IMR-90 (cell line): ENCODE measurements at regions not wholly inside any gene's neighbourhood (a gene's known extent, or its start where the extent isn't known, plus 50 kb on each side); places are given as distances from the start of the nearest gene placed in this dataset.

Experiments used
- ATAC-seq: fragments of 200-7000 bp; cut with Tn5 transposase; 2 replicates; pipeline ENCODE4 v1.9.1; 2020; ENCODE audit warnings: low read depth, mild to moderate bottlenecking, moderate library complexity
- BruUV-seq: library from RNA; stranded (reverse); fragments of 400-500 nt; replicated peaks from 2 replicates; lab custom pipeline; 2021; lab: Mats Ljungman, UMichigan
- CTCF ChIA-PET: fragments of 300-600 bp; formaldehyde crosslinking; extraction: SDS; loops from one replicate; lab custom pipeline; 2021; ENCODE audit warnings: antibody characterized with exemption; lab: Yijun Ruan, JAX
- POLR2A ChIA-PET: fragments of 300-600 bp; sonication (Branson Sonifier 250); formaldehyde crosslinking; loops from one replicate; lab custom pipeline; 2022; ENCODE audit warnings: antibody characterized with exemption; ENCODE audit not compliant: unreplicated experiment; lab: Charles Lee
- DNase-seq: peaks from one replicate; pipeline ENCODE4 v3.0.0; 2013
- H2AFZ ChIP-seq: replicated peaks from 2 replicates; pipeline ENCODE3; 2013; ENCODE audit warnings: low read length, mild to moderate bottlenecking; ENCODE audit not compliant: poor library complexity
- H2AK5ac ChIP-seq: 2 replicates; pipeline ENCODE4 v1.6.1; 2013; ENCODE audit warnings: low read depth, low read length, inconsistent platforms
- H2AK9ac ChIP-seq: replicated peaks from 2 replicates; pipeline ENCODE3; 2013; ENCODE audit warnings: mild to moderate bottlenecking, low read depth, low read length, moderate library complexity; ENCODE audit not compliant: poor library complexity
- H2BK120ac ChIP-seq: 2 replicates; pipeline ENCODE4 v1.6.1; 2013; ENCODE audit warnings: low read depth, low read length, inconsistent platforms
- H2BK15ac ChIP-seq: 3 replicates; pipeline ENCODE4 v1.6.1; 2013; ENCODE audit warnings: low read depth, low read length, inconsistent platforms
- H2BK20ac ChIP-seq: 2 replicates; pipeline ENCODE4 v1.6.1; 2013; ENCODE audit warnings: low read depth, mild to moderate bottlenecking, inconsistent platforms, low read length, moderate library complexity
- H2BK5ac ChIP-seq: 2 replicates; pipeline ENCODE4 v1.6.1; 2013; ENCODE audit warnings: mild to moderate bottlenecking, low read depth, low read length, inconsistent platforms; ENCODE audit not compliant: poor library complexity, severe bottlenecking
- H3K14ac ChIP-seq: replicated peaks from 2 replicates; pipeline ENCODE4 v1.6.1; 2013; ENCODE audit warnings: low read depth, low read length, inconsistent platforms
- H3K18ac ChIP-seq: 2 replicates; pipeline ENCODE4 v1.6.1; 2013; ENCODE audit warnings: low read depth, low read length, control low read depth
- H3K23ac ChIP-seq: 2 replicates; pipeline ENCODE4 v1.6.1; 2013; ENCODE audit warnings: low read depth, low read length, inconsistent platforms
- H3K27ac ChIP-seq: 2 replicates; pipeline ENCODE4 v1.5.1; 2013; ENCODE audit warnings: mild to moderate bottlenecking, control low read depth, low read length; ENCODE audit not compliant: insufficient read depth
- H3K27me3 ChIP-seq: 2 replicates; pipeline ENCODE4 v1.6.1; 2013; ENCODE audit warnings: low read length; ENCODE audit not compliant: control insufficient read depth, insufficient read depth
- H3K36me3 ChIP-seq: 2 replicates; pipeline ENCODE4 v1.6.1; 2013; ENCODE audit warnings: low read length, mixed read lengths; ENCODE audit not compliant: control insufficient read depth, insufficient read depth
- H3K4ac ChIP-seq: 2 replicates; pipeline ENCODE4 v1.6.1; 2013; ENCODE audit warnings: low read depth, low read length, inconsistent platforms
- H3K4me1 ChIP-seq: 2 replicates; pipeline ENCODE4 v1.6.1; 2013; ENCODE audit warnings: low read length, mixed read lengths; ENCODE audit not compliant: control insufficient read depth, insufficient read depth
- H3K4me2 ChIP-seq: 2 replicates; pipeline ENCODE4 v1.6.1; 2013; ENCODE audit warnings: low read depth, mild to moderate bottlenecking, control low read depth, low read length, moderate library complexity
- H3K4me3 ChIP-seq: 2 replicates; pipeline ENCODE4 v1.5.1; 2013; ENCODE audit warnings: low read depth, mild to moderate bottlenecking, control low read depth, low read length, moderate library complexity; ENCODE audit not compliant: insufficient read depth
- H3K56ac ChIP-seq: 2 replicates; pipeline ENCODE4 v1.6.1; 2013; ENCODE audit warnings: low read length, inconsistent platforms; ENCODE audit not compliant: insufficient read depth; ENCODE audit errors: extremely low read depth
- H3K79me1 ChIP-seq, 2 experiments: 2 replicates each; pipeline ENCODE4 v1.6.1; 2013; ENCODE audit warnings: low read length in 2 of 2, inconsistent platforms in 1 of 2, low read depth in 1 of 2
- H3K9ac ChIP-seq: 2 replicates; pipeline ENCODE4 v1.6.1; 2013; ENCODE audit warnings: low read depth, low read length, control low read depth
- H3K9me1 ChIP-seq: 2 replicates; pipeline ENCODE4 v1.6.1; 2013; ENCODE audit warnings: low read length, inconsistent platforms; ENCODE audit not compliant: insufficient read depth
- H3K9me3 ChIP-seq: 2 replicates; pipeline ENCODE4 v1.6.1; 2013; ENCODE audit warnings: low read length; ENCODE audit not compliant: control insufficient read depth, insufficient read depth
- H4K20me1 ChIP-seq: 2 replicates; pipeline ENCODE4 v1.6.1; 2013; ENCODE audit warnings: low read length, inconsistent platforms; ENCODE audit not compliant: insufficient read depth
- H4K5ac ChIP-seq: 2 replicates; pipeline ENCODE4 v1.6.1; 2013; ENCODE audit warnings: mild to moderate bottlenecking, low read depth, low read length, control low read depth
- H4K8ac ChIP-seq, 2 experiments: 2 replicates each; pipeline ENCODE4 v1.6.1; 2013; ENCODE audit warnings: low read depth in 2 of 2, low read length in 2 of 2, control low read depth in 1 of 2, inconsistent platforms in 1 of 2
- H4K91ac ChIP-seq: 2 replicates; pipeline ENCODE4 v1.6.1; 2013; ENCODE audit warnings: low read depth, low read length, inconsistent platforms; ENCODE audit not compliant: insufficient read depth
- CTCF ChIP-seq: conservative IDR thresholded peaks from 2 replicates; pipeline ENCODE4 v1.5.1; 2012; ENCODE audit warnings: mild to moderate bottlenecking, low read depth, low read length, improper control_type of control experiment
- RFX5 ChIP-seq: IDR thresholded peaks from 2 replicates; pipeline ENCODE4 v1.8.0; 2012; ENCODE audit warnings: low read depth, mild to moderate bottlenecking, low read length, moderate library complexity
- WGBS, 2 experiments: methylation state at CpG; one replicate each; pipeline versions ENCODE4 v1.1.5 to v1.1.7; 2013; ENCODE audit warnings: missing lambda C conversion rate in 2 of 2; ENCODE audit not compliant: insufficient read length in 1 of 2; ENCODE audit errors: extremely low coverage in 2 of 2; 5-methylcytosine and 5-hydroxymethylcytosine counted together
- dilution Hi-C: fragments of 300-500 bp; cut with HindIII; formaldehyde crosslinking; loops from one replicate; pipeline ENCODE4 v1.14.3; 2018; ENCODE audit warnings: low sequenced_read_pairs; ENCODE audit not compliant: unreplicated experiment
- in situ Hi-C: fragments of 300-500 bp; cut with MboI; formaldehyde crosslinking; loops from 3 replicates; pipeline ENCODE4 v1.14.3; 2019; ENCODE audit warnings: low sequenced_read_pairs, inconsistent platforms, mixed read lengths
- intact Hi-C: fragments of 100-400 bp; cut with micrococcal nuclease; formaldehyde crosslinking; loops from 2 replicates; pipeline ENCODE4 v1.10.0; 2022

GRCh38 chr12:91622981-91623380 lies 440.4 kb upstream of the DCN start:
- Histone ChIP-seq H3K23ac (no peak overlapping the region), H3K9ac (no peak overlapping the region), H2AK9ac (no peak overlapping the region), H4K91ac (no peak overlapping the region), H2BK15ac (no peak overlapping the region), H3K4me3 (no peak overlapping the region), H3K9me1 (no peaks in the 10 kb centered on the region), H3K27ac (no peak overlapping the region), H3K27me3 (no peaks in the 10 kb centered on the region; the same call in 1 of the 2 replicates), H2AFZ (no peak overlapping the region), H3K4me2 (no peak overlapping the region), H3K36me3 (no peaks in the 10 kb centered on the region), H4K20me1 (no peaks in the 10 kb centered on the region), H3K9me3 (no peaks in the 10 kb centered on the region), H3K14ac (no peak overlapping the region), H3K18ac (no peak overlapping the region), H4K8ac (no peak overlapping the region), H3K4me1 (no peaks in the 10 kb centered on the region), H4K5ac (no peak overlapping the region), H2BK120ac (no peak overlapping the region), H3K4ac (no peak overlapping the region), H2AK5ac (no peak overlapping the region), H3K79me1 (no peaks in the 10 kb centered on the region), H2BK20ac (no peak overlapping the region), H3K56ac (no peak overlapping the region), H2BK5ac (no peak overlapping the region)
- DNase-seq (no peak), ATAC-seq (no peak)
- no CpG with 5 or more reads among the region's 2 CpGs for WGBS, 2 experiments
- intact Hi-C loops (no loop called here), dilution Hi-C loops (no loop called here), in situ Hi-C loops (no loop called here)
- ChIA-PET CTCF (no interaction called here), POLR2A (no interaction called here)
- BruUV-seq, result no TSS peak
- TF ChIP-seq RFX5, result no peak
- TF ChIP-seq CTCF, result no peak
